ENCODE measurements at regions not wholly inside any gene's neighbourhood (a gene's known extent, or its start where the extent isn't known, plus 50 kb on each side); places are given as distances from the start of the nearest gene placed in this dataset.

DNA sequence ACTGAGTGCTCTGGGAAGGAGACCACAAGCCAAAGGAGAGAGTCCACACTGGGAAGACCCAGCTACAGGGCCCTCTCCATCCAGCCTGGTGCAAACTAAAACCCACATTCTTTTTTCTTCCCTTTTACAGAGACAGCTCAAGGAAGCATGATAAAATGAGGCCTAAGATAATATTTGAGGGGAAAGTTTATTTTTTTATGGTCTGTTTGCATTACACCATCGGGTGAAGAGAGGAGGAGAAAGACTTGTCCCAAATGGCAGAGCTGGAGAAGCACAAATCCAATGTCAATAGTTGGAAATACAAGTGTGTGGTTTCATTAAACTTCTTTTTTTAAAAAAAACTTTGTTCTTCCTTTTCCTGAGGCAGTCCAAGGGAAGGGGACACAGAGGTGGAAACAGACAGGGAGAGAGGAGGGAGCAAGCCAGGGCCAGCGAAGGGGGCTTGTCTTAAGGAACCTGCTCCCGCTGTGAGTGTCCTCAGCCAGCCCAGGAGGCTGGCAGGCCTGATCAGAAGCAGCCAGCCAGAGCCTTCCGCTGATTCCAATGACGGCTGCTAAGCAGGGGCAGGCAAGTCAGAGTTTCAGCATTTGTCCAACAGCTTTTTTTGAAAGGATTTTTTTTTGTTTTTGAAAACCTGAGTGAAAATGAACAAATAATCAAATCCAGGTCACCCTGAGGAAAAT, 203.8 kb upstream of the SIX2 start:
- no peak overlapping the region for H3K27ac Mint-ChIP-seq (ENCODE audit: unreplicated experiment)
- H3K4me1 Mint-ChIP-seq = no peaks in the 10 kb centered on the region
- H3K36me3 Mint-ChIP-seq (ENCODE audit: low read depth) = no peaks in the 10 kb centered on the region
- H3K27me3 Mint-ChIP-seq (ENCODE audit: low read depth) = peaks cover 5% of the 10 kb centered on the region
- H3K9me3 Mint-ChIP-seq = peaks cover 3% of the 10 kb centered on the region
- no peak for DNase-seq (ENCODE audit: low read depth, low spot score)
- TF ChIP-seq, protein P1, sequence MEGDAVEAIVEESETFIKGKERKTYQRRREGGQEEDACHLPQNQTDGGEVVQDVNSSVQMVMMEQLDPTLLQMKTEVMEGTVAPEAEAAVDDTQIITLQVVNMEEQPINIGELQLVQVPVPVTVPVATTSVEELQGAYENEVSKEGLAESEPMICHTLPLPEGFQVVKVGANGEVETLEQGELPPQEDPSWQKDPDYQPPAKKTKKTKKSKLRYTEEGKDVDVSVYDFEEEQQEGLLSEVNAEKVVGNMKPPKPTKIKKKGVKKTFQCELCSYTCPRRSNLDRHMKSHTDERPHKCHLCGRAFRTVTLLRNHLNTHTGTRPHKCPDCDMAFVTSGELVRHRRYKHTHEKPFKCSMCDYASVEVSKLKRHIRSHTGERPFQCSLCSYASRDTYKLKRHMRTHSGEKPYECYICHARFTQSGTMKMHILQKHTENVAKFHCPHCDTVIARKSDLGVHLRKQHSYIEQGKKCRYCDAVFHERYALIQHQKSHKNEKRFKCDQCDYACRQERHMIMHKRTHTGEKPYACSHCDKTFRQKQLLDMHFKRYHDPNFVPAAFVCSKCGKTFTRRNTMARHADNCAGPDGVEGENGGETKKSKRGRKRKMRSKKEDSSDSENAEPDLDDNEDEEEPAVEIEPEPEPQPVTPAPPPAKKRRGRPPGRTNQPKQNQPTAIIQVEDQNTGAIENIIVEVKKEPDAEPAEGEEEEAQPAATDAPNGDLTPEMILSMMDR (conservative IDR thresholded peaks at IDR 0.05) = no peak
- H3K4me3 Mint-ChIP-seq = no peak overlapping the region

DNA sequence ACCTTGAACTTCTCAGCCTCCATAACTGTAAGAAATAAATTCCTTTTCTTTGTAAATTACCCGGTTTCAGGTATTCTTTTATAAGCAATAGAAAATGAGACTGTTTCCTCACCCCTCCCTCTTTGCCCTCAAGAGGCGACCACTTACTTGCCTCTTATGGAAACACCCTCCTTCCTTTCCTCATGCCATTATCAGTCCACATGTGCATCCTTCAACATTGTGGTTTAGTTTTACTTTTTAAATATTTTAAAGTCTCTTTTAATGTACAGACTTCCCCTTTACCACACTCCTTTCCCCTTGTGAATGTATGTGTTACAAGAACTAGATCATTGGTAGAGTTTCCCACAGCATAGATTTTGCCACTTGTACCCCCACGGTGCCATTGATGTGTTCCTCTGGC, 202.4 kb upstream of the SIX2 start:
- DNase-seq (ENCODE audit: low read depth, low spot score) = no peak
- Mint-ChIP-seq H3K4me3 (no peak overlapping the region), H3K4me1 (no peaks in the 10 kb centered on the region), H3K27ac (ENCODE audit: unreplicated experiment) (no peak overlapping the region), H3K27me3 (ENCODE audit: low read depth) (peaks cover 5% of the 10 kb centered on the region), H3K36me3 (ENCODE audit: low read depth) (no peaks in the 10 kb centered on the region), H3K9me3 (peaks cover 2% of the 10 kb centered on the region)
- TF ChIP-seq, protein P1 (conservative IDR thresholded peaks at IDR 0.05) = no peak

DNA sequence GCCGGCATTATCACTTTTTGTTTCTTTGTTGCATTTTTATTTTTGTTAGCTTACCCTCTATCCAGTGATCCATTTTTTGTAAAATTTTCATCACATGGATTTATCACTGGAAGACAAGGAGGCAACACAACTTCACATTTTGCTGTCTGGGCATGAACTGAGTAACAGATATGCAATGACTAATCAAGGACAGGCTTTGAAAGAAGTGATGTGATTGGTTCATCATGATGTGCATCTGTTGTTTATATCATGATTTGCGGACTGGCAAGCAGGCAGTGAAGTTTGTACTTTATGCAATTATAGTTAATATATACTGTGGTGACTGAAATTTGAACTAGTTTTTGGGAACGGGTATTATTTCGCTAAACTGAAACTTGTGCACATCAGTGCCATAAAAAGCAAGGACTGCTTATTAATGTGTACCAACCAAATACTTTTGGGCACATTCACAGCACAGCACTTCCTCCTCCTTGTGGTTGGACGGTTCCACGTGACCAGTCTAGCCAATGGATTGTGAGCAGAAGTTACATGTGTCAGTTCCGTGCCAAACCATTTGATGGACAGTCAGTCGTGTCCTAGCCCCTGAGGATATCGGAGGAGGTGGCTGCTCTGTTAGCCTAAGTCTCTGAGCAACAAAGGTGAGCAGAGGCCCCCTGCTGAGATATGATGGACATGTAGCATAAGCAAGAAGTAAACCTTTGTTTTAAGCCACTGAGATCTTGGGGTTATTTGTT, 201.4 kb upstream of the SIX2 start:
- DNase-seq (ENCODE audit: low read depth, low spot score) = no peak
- TF ChIP-seq, protein P1 (conservative IDR thresholded peaks at IDR 0.05) = no peak
- Mint-ChIP-seq H3K27me3 (ENCODE audit: low read depth) (peaks cover 3% of the 10 kb centered on the region), H3K4me3 (no peak overlapping the region), H3K27ac (ENCODE audit: unreplicated experiment) (no peak overlapping the region), H3K4me1 (no peaks in the 10 kb centered on the region), H3K36me3 (ENCODE audit: low read depth) (no peaks in the 10 kb centered on the region), H3K9me3 (no peaks in the 10 kb centered on the region)

DNA sequence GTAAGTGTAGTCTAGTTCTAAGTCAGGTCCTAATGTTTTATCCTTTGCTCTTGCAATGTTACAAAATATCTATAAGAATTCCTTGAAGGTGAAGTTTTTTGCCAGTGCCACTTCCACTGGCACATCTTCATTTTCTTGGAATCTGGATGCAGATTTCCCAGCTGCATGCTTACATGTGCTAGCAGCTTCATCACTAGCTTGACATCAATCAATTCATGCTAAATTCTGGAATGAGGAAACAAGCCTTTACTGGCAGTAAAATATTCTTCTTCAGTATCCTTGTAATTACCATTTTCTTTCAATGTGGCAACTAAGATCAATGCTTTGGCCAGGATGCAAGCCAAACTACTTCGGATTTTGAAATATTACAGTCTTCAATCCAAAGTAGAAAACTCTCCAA, 200.6 kb upstream of the SIX2 start:
- H3K4me3 Mint-ChIP-seq = no peak overlapping the region
- H3K9me3 Mint-ChIP-seq = no peaks in the 10 kb centered on the region
- no peak for DNase-seq (ENCODE audit: low read depth, low spot score)
- H3K4me1 Mint-ChIP-seq = no peaks in the 10 kb centered on the region
- H3K27me3 Mint-ChIP-seq (ENCODE audit: low read depth) = peaks cover 3% of the 10 kb centered on the region
- H3K36me3 Mint-ChIP-seq (ENCODE audit: low read depth) = no peaks in the 10 kb centered on the region
- H3K27ac Mint-ChIP-seq (ENCODE audit: unreplicated experiment) = no peak overlapping the region
- TF ChIP-seq, protein P1 (conservative IDR thresholded peaks at IDR 0.05) = no peak

DNA sequence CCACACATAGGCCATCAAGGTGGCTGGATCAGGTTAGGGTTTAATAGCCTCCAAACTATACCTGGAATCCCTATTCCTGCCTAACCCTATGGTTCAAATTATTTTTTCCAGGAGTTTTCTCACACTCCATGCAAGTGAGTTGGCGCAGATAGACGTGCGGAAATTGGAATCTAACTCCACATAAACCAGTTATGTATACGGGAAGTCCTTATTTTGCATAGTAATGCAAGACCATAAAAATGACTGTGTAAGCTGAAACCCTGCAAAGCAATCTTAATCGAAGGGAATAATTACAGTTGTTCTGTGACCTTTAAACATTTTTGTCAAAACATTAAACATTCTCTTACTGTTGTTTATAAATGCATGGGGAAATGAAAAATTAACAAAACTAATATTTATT, 200.1 kb upstream of the SIX2 start:
- H3K27me3 Mint-ChIP-seq (ENCODE audit: low read depth) = peaks cover 3% of the 10 kb centered on the region
- no peak for DNase-seq (ENCODE audit: low read depth, low spot score)
- TF ChIP-seq, protein P1 (conservative IDR thresholded peaks at IDR 0.05) = no peak
- H3K9me3 Mint-ChIP-seq = no peaks in the 10 kb centered on the region
- no peaks in the 10 kb centered on the region for H3K4me1 Mint-ChIP-seq
- H3K27ac Mint-ChIP-seq (ENCODE audit: unreplicated experiment) = no peak overlapping the region
- H3K36me3 Mint-ChIP-seq (ENCODE audit: low read depth) = no peaks in the 10 kb centered on the region
- H3K4me3 Mint-ChIP-seq = no peak overlapping the region

All from neural crest cell (in vitro differentiated cells).